Kidney epithelial cell (primary cell): ENCODE measurements at regions not wholly inside any gene's neighbourhood (a gene's known extent, or its start where the extent isn't known, plus 50 kb on each side); places are given as distances from the start of the nearest gene placed in this dataset.

ENCODE experiments used
- DNase-seq: peaks from one replicate; pipeline ENCODE4 v3.0.0-alpha.2; 2010; ENCODE audit warnings: low read depth
- H3K27me3 ChIP-seq: 2 replicates; pipeline ENCODE4 v1.6.0; 2011; ENCODE audit warnings: low read length; ENCODE audit not compliant: control insufficient read depth, insufficient read depth
- H3K36me3 ChIP-seq: 2 replicates; pipeline ENCODE4 v1.5.1; 2011; ENCODE audit warnings: low read length; ENCODE audit not compliant: control insufficient read depth, insufficient read depth
- H3K4me3 ChIP-seq: 2 replicates; pipeline ENCODE4 v1.5.1; 2011; ENCODE audit warnings: low read depth, mild to moderate bottlenecking, control low read depth, low read length
- CTCF ChIP-seq: IDR thresholded peaks from 2 replicates; pipeline ENCODE4 v1.5.1; 2011; ENCODE audit warnings: mild to moderate bottlenecking, moderate library complexity, low read length, control low read depth, inconsistent platforms; ENCODE audit not compliant: insufficient read depth, poor library complexity, severe bottlenecking

- DNase-seq: no peak
- no peak for TF ChIP-seq CTCF
- no peaks in the 10 kb centered on the region for H3K27me3 ChIP-seq
- H3K4me3 ChIP-seq: no peak overlapping the region
- H3K36me3 ChIP-seq: no peaks in the 10 kb centered on the region
These were observed 85.9 kb upstream of the LIFR start for GRCh38 chr5:38642189-38642911.

GRCh38 chr5:38643616-38644015 lies 87.2 kb upstream of the LIFR start:
- no peaks in the 10 kb centered on the region for H3K36me3 ChIP-seq
- DNase-seq: no peak
- no peaks in the 10 kb centered on the region for H3K27me3 ChIP-seq
- no peak for TF ChIP-seq CTCF
- H3K4me3 ChIP-seq: no peak overlapping the region

DNA sequence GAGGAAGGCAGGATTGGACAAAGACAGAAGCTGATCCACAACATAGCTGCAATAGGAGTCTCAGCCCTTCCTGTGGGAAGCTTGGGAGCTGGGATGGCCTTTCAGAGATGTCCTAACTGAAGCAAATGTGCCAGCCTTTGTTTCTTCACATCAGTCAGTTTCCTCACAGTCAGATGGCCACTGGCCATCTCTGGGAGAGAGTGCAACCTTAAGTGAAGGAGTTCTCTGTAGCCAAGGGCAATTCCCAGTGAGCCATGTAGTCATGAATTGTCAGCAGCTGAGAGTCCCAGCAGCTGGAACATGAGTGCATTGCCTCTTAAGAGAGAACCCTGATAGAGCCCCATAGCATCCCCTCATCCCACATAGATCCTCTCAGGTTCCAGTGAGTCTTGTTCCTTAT lies 89.1 kb upstream of the LIFR start:
- no peak for DNase-seq
- Histone ChIP-seq H3K27me3 (no peaks in the 10 kb centered on the region), H3K36me3 (no peaks in the 10 kb centered on the region), H3K4me3 (no peak overlapping the region)
- TF ChIP-seq CTCF: no peak

GRCh38 chr5:38648703-38649291 lies 92.4 kb upstream of the LIFR start:
- Histone ChIP-seq H3K36me3 (no peaks in the 10 kb centered on the region), H3K27me3 (no peaks in the 10 kb centered on the region), H3K4me3 (no peak overlapping the region)
- TF ChIP-seq CTCF: no peak
- DNase-seq: no peak

DNA sequence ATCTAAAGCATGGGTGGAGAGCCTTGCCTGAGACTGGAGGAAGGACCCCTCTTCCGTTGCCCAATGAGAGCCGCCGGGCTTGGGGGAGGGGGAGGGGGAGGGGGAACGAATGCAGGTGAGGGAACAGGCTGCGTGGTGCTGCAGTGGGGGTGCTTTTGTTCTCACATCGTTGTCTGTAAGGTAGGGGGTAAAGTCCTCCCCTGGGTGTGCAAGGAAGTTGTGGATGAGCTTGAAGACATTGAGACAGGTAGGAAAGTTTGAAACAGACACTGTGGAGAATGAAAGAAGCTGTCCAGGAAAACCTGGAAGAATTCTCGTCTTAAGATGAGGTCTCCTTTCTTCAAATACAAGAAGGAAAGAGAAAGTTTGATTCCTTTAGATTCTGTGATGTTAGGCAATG lies 94.1 kb upstream of the LIFR start:
- TF ChIP-seq CTCF: no peak
- H3K4me3 ChIP-seq: no peak overlapping the region

GRCh38 chr5:38650946-38651345 lies 94.5 kb upstream of the LIFR start:
- Histone ChIP-seq H3K27me3 (no peaks in the 10 kb centered on the region), H3K36me3 (no peaks in the 10 kb centered on the region), H3K4me3 (no peak overlapping the region)
- no peak for DNase-seq
- TF ChIP-seq CTCF: no peak

More for the DNA sequence above, 94.1 kb upstream of the LIFR start:
- no peak for DNase-seq
- H3K27me3 ChIP-seq: no peaks in the 10 kb centered on the region
- H3K36me3 ChIP-seq: no peaks in the 10 kb centered on the region
